Neural crest cell (in vitro differentiated cells): ENCODE measurements at regions not wholly inside any gene's neighbourhood (a gene's known extent, or its start where the extent isn't known, plus 50 kb on each side); places are given as distances from the start of the nearest gene placed in this dataset.

ENCODE experiments used
- DNase-seq: peaks from one replicate; pipeline ENCODE4 v3.0.0; 2021; ENCODE audit warnings: low read depth, mixed read lengths, low spot score
- H3K27ac Mint-ChIP-seq: one replicate; pipeline ENCODE4 v1.8.0; 2021; ENCODE audit warnings: mild to moderate bottlenecking, mixed read lengths; ENCODE audit not compliant: unreplicated experiment
- H3K27me3 Mint-ChIP-seq: 2 replicates; pipeline ENCODE4 v1.8.0; 2021; ENCODE audit warnings: low read depth, mild to moderate bottlenecking, mixed read lengths
- H3K36me3 Mint-ChIP-seq: 2 replicates; pipeline ENCODE4 v1.8.0; 2021; ENCODE audit warnings: low read depth, mild to moderate bottlenecking, mixed read lengths
- H3K4me1 Mint-ChIP-seq: 2 replicates; pipeline ENCODE4 v1.8.0; 2021; ENCODE audit warnings: mixed read lengths
- H3K4me3 Mint-ChIP-seq: one replicate; pipeline ENCODE4 v1.8.0; 2021; ENCODE audit warnings: mild to moderate bottlenecking, mixed read lengths
- H3K9me3 Mint-ChIP-seq: 2 replicates; pipeline ENCODE4 v1.8.0; 2021; ENCODE audit warnings: mixed read lengths
- CTCF ChIP-seq: fragments of 200-600 bp; sonication (generic); conservative IDR thresholded peaks from 2 replicates; pipeline ENCODE4 v1.5.0; 2021; ENCODE audit warnings: antibody characterized with exemption, mild to moderate bottlenecking

DNA sequence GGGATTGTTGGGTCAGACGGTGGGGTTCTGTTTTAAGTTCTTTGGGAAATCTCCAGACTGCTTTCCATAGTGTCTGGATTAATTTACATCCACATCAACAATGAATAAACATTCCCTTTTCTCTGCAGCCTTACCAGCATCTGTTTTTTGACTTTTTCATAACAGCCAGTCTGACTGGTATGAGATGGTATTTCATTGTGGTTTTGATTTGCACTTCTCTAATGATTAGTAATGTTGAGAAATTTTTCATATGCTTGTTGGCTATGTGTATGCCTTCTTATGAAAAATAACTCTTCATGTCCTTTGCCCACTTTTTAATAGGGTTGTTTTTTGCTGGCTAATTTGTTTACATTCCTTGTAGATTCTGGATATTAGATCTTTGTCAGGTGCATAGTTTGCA lies 140.8 kb upstream of the CNTN1 start:
- Mint-ChIP-seq H3K27ac (no peak overlapping the region), H3K36me3 (no peaks in the 10 kb centered on the region), H3K4me3 (no peak overlapping the region), H3K27me3 (peaks cover 4% of the 10 kb centered on the region), H3K4me1 (no peaks in the 10 kb centered on the region), H3K9me3 (peaks cover 6% of the 10 kb centered on the region)
- DNase-seq = no peak
- TF ChIP-seq CTCF = no peak

GRCh38 chr12:40552868-40553267 lies 139.4 kb upstream of the CNTN1 start:
- no peaks in the 10 kb centered on the region for H3K36me3 Mint-ChIP-seq

DNA sequence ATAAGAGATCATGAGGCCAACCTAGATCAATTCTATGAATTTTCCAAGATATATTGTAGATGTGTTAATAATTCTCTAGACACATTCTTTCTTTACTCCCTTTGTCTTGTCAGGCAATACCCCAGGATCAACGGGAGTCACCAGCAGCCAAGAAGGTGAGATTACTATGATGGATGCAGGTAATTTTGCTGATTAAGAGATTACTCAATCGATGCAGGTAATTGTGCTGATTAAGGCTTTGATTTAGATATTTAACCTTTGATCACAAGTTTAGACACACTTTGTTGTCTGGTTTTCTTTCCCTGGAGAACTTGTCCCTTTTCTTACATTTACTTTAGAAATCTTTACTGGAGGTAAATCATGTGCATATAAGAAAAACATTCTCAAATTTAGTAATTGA lies 134.3 kb upstream of the CNTN1 start:
- Mint-ChIP-seq H3K9me3 (no peaks in the 10 kb centered on the region), H3K27me3 (peaks cover 12% of the 10 kb centered on the region), H3K27ac (no peak overlapping the region), H3K4me1 (no peaks in the 10 kb centered on the region), H3K36me3 (no peaks in the 10 kb centered on the region), H3K4me3 (no peak overlapping the region)
- no peak for DNase-seq
- no peak for TF ChIP-seq CTCF

More at GRCh38 chr12:40552868-40553267, 139.4 kb upstream of the CNTN1 start:
- Mint-ChIP-seq H3K27me3 (peaks cover 5% of the 10 kb centered on the region), H3K9me3 (peaks cover 6% of the 10 kb centered on the region), H3K27ac (no peak overlapping the region), H3K4me1 (no peaks in the 10 kb centered on the region), H3K4me3 (no peak overlapping the region)
- TF ChIP-seq CTCF = no peak
- no peak for DNase-seq

DNA sequence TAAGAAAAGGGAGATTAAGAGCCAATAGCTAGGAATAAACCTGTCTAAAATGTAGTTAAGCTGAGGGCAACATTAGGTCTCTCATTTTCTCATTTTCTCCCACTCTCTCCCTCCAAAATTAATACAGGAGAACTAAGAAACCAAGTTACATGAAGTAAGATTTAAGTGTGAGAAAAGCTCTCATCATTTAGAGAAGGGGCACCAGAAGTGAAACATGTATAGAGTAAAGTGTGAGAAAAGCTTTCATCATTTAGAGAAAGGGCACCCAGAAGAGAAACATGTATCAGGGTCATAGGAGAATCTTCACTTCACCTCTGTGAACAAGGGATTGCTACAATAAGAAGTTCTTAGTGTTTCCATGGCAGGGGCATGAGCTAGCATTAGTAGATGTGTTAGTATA lies 132.4 kb upstream of the CNTN1 start:
- H3K4me1 Mint-ChIP-seq = no peaks in the 10 kb centered on the region
- DNase-seq = no peak

DNA sequence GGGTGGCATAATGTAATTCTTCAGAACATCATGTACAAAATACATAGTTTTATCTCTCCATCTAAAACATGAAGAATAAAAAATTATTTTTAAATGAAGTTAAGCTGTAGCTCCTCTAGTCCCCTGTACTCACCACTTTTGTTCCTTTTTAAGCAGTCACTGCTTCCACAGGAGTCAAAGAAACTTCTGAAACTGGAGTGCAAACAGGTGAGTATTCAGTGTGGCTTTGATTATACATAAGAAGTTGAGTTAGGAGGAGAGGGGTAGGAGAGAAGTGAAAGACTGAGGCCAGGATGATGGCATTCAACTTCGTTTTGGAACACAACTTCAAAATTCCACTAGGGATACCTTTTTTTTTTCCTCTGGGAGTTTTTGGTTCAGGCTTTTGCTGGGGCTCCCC lies 131.4 kb upstream of the CNTN1 start:
- Mint-ChIP-seq H3K27ac (no peak overlapping the region), H3K4me3 (no peak overlapping the region), H3K36me3 (no peaks in the 10 kb centered on the region), H3K9me3 (no peaks in the 10 kb centered on the region), H3K27me3 (peaks cover 10% of the 10 kb centered on the region), H3K4me1 (no peaks in the 10 kb centered on the region)
- no peak for TF ChIP-seq CTCF
- DNase-seq = no peak

More for the DNA sequence above, 132.4 kb upstream of the CNTN1 start:
- Mint-ChIP-seq H3K27me3 (peaks cover 10% of the 10 kb centered on the region), H3K27ac (no peak overlapping the region), H3K9me3 (no peaks in the 10 kb centered on the region), H3K36me3 (no peaks in the 10 kb centered on the region), H3K4me3 (no peak overlapping the region)
- no peak for TF ChIP-seq CTCF
